GM12878 (cell line): ENCODE measurements at regions not wholly inside any gene's neighbourhood (a gene's known extent, or its start where the extent isn't known, plus 50 kb on each side); places are given as distances from the start of the nearest gene placed in this dataset.

Experiments
- ATAC-seq: fragments of 200-7000 bp; cut with Tn5 transposase; 3 replicates; pipeline ENCODE4 v1.9.1; 2020; ENCODE audit warnings: mild to moderate bottlenecking, moderate library complexity
- BruUV-seq: library from RNA; stranded (reverse); fragments of 400-500 nt; replicated peaks from 2 replicates; lab custom pipeline; 2021; lab: Mats Ljungman, UMichigan
- CTCF ChIA-PET: fragments of 300-600 bp; sonication (Branson Sonifier 250); formaldehyde crosslinking; extraction: SDS; loops from one replicate; lab custom pipeline; 2021; ENCODE audit warnings: inconsistent platforms; lab: Yijun Ruan, JAX
- POLR2A ChIA-PET: fragments of 350-600 bp; formaldehyde crosslinking; extraction: SDS; loops from one replicate; lab custom pipeline; 2021; ENCODE audit warnings: inconsistent platforms; lab: Charles Lee
- RAD21 ChIA-PET: fragments of 300-600 bp; sonication (Branson Sonifier 250); formaldehyde crosslinking; loops from one replicate; lab custom pipeline; 2023; ENCODE audit warnings: antibody characterized with exemption; ENCODE audit not compliant: unreplicated experiment; lab: Charles Lee
- SMC1A ChIA-PET: fragments of 300-600 bp; sonication (Branson Sonifier 250); formaldehyde crosslinking; loops from one replicate; lab custom pipeline; 2023; ENCODE audit not compliant: unreplicated experiment, uncharacterized antibody; lab: Charles Lee
- DNase-seq: peaks from one replicate; pipeline ENCODE4 v3.0.0-alpha.2; 2011; ENCODE audit warnings: low read depth, low spot score
- FAIRE-seq: peaks from 3 replicates; lab custom pipeline; 2011; peaks lifted over from hg19 to GRCh38; lab: Jason Lieb, UNC
- H2AFZ ChIP-seq: 2 replicates; pipeline ENCODE4 v1.6.0; 2011; ENCODE audit warnings: low read depth, low read length, control low read depth; ENCODE audit not compliant: control insufficient read depth
- H3K27ac ChIP-seq: 2 replicates; pipeline ENCODE4 v1.5.1; 2011; ENCODE audit warnings: control low read depth; ENCODE audit not compliant: control insufficient read depth, insufficient read depth
- H3K27me3 ChIP-seq, 2 experiments: replicated peaks in 1 of 2; 2 replicates each; pipeline versions ENCODE4 v1.6.0 to v1.6.1; 2011; ENCODE audit warnings: low read length in 1 of 2; ENCODE audit not compliant: control insufficient read depth in 2 of 2, insufficient read depth in 2 of 2
- H3K36me3 ChIP-seq, 2 experiments: 2 replicates each; pipeline ENCODE4 v1.5.1; 2011; ENCODE audit warnings: low read length in 1 of 2; ENCODE audit not compliant: control insufficient read depth in 2 of 2, insufficient read depth in 2 of 2
- H3K4me1 ChIP-seq: 2 replicates; pipeline ENCODE4 v1.6.1; 2011; ENCODE audit warnings: mild to moderate bottlenecking, low read length, moderate library complexity, mixed read lengths; ENCODE audit not compliant: control insufficient read depth, insufficient read depth
- H3K4me2 ChIP-seq: 2 replicates; pipeline ENCODE4 v1.6.0; 2011; ENCODE audit warnings: control low read depth; ENCODE audit not compliant: control insufficient read depth, insufficient read depth
- H3K4me3 ChIP-seq: fragments of 200-600 bp; sonication (generic); 2 replicates; pipeline ENCODE4 v1.5.1; 2016
- H3K79me2 ChIP-seq: 2 replicates; pipeline ENCODE4 v1.6.0; 2011; ENCODE audit warnings: low read length; ENCODE audit not compliant: control insufficient read depth, insufficient read depth
- H3K9ac ChIP-seq: 2 replicates; pipeline ENCODE4 v1.8.0; 2011; ENCODE audit warnings: low read length, control low read depth, mixed read lengths; ENCODE audit not compliant: control insufficient read depth, insufficient read depth
- H3K9me3 ChIP-seq: replicated peaks from 3 replicates; pipeline ENCODE4 v1.5.1; 2011; ENCODE audit warnings: mild to moderate bottlenecking, low read length; ENCODE audit not compliant: control insufficient read depth, insufficient read depth
- H4K20me1 ChIP-seq: 2 replicates; pipeline ENCODE4 v1.6.0; 2011; ENCODE audit not compliant: control insufficient read depth, insufficient read depth
- ASH2L ChIP-seq: fragments of 300-600, 200-600 bp; sonication (generic); IDR thresholded peaks from 2 replicates; pipeline ENCODE4 v1.6.1; 2017; ENCODE audit warnings: low read depth, mild to moderate bottlenecking, borderline replicate concordance
- CBX3 ChIP-seq: fragments of 200-600 bp; sonication (generic); IDR thresholded peaks from 2 replicates; pipeline ENCODE4 v1.6.1; 2016; ENCODE audit warnings: low read depth, borderline replicate concordance
- CHD1 ChIP-seq: IDR thresholded peaks from 2 replicates; pipeline ENCODE4 v1.6.1; 2012; ENCODE audit warnings: low read depth, low read length, improper control_type of control experiment
- CHD2 ChIP-seq: IDR thresholded peaks from 2 replicates; pipeline ENCODE4 v1.6.1; 2011; ENCODE audit warnings: low read depth, low read length, improper control_type of control experiment, borderline replicate concordance
- EZH2 ChIP-seq: IDR thresholded peaks from 2 replicates; pipeline ENCODE4 v1.6.1; 2012; ENCODE audit warnings: low read depth, mild to moderate bottlenecking, control low read depth, inconsistent platforms, low read length, borderline replicate concordance; ENCODE audit not compliant: control insufficient read depth
- HDAC2 ChIP-seq: fragments of 200-600 bp; sonication (generic); IDR thresholded peaks from 2 replicates; pipeline ENCODE4 v1.6.1; 2017
- NFXL1 ChIP-seq: fragments of 450-650 bp; IDR thresholded peaks from 2 replicates; pipeline ENCODE4 v1.6.1; 2017; ENCODE audit warnings: antibody characterized with exemption, mild to moderate bottlenecking, borderline replicate concordance
- NKRF ChIP-seq: fragments of 450-650 bp; conservative IDR thresholded peaks from 2 replicates; pipeline ENCODE4 v1.6.1; 2017; ENCODE audit warnings: mild to moderate bottlenecking, moderate library complexity
- PML ChIP-seq: IDR thresholded peaks from 2 replicates; pipeline ENCODE4 v1.6.1; 2012; ENCODE audit warnings: low read length, inconsistent platforms
- RBBP5 ChIP-seq: fragments of 200-600 bp; sonication (generic); conservative IDR thresholded peaks from 2 replicates; pipeline ENCODE4 v1.6.1; 2016
- SMAD5 ChIP-seq: IDR thresholded peaks from 2 replicates; pipeline ENCODE4 v1.6.1; 2016; ENCODE audit warnings: antibody characterized with exemption, low read depth
- SMC3 ChIP-seq: IDR thresholded peaks from 2 replicates; pipeline ENCODE4 v1.6.1; 2011; ENCODE audit warnings: low read length, improper control_type of control experiment, borderline replicate concordance
- SUPT20H ChIP-seq: IDR thresholded peaks from 2 replicates; pipeline ENCODE4 v1.6.1; 2011; ENCODE audit warnings: low read depth, mild to moderate bottlenecking, low read length, moderate library complexity, borderline replicate concordance; ENCODE audit not compliant: control insufficient read depth
- ZNF274 ChIP-seq: IDR thresholded peaks from one replicate; pipeline ENCODE4 v1.8.0; 2011; ENCODE audit not compliant: insufficient read length, insufficient read depth
- WGBS: methylation state at CpG from one replicate; pipeline ENCODE4 v1.1.6; 2016; ENCODE audit warnings: low lambda C conversion rate; ENCODE audit not compliant: insufficient replicate concordance, insufficient coverage; ENCODE audit errors: missing lambda C conversion rate; 5-methylcytosine and 5-hydroxymethylcytosine counted together
- in situ Hi-C: fragments of 300-500 bp; cut with MboI; formaldehyde crosslinking; loops from 9 replicates; pipeline ENCODE4 v1.14.3; 2018; ENCODE audit warnings: mixed read lengths
- intact Hi-C: fragments of 100-400 bp; cut with micrococcal nuclease; formaldehyde crosslinking; loops from one replicate; pipeline ENCODE4 v1.14.2; 2022; ENCODE audit not compliant: unreplicated experiment
- TF ChIP-seq, protein P1 (sequence below): fragments of 150-350 bp; IDR thresholded peaks from 2 replicates; pipeline ENCODE4 v1.6.1; 2016; ENCODE audit warnings: low read depth, low read length

GRCh38 chr2:172358691-172359556 is 68.5 kb upstream of the ITGA6 start:
- in situ Hi-C loops: no loop called here

GRCh38 chr2:172361360-172361759 is 66.0 kb upstream of the ITGA6 start:
- intact Hi-C loops: no loop called here
- no peak for FAIRE-seq
- Histone ChIP-seq H4K20me1 (no peaks in the 10 kb centered on the region), H3K4me1 (no peaks in the 10 kb centered on the region), H3K4me3 (no peak overlapping the region), H3K27ac (no peak overlapping the region), H2AFZ (no peak overlapping the region), H3K9ac (no peak overlapping the region), H3K9me3 (no peaks in the 10 kb centered on the region; the same call in 2 of the 3 replicates), H3K27me3 (no peaks in the 10 kb centered on the region; a peak in 1 of 4 replicates), H3K4me2 (no peak overlapping the region), H3K79me2 (no peaks in the 10 kb centered on the region), H3K36me3 (no peaks in the 10 kb centered on the region)
- 15% methylated on average over 3 of the region's 3 CpGs for WGBS
- BruUV-seq: no TSS peak
- ATAC-seq: no peak
- CTCF ChIA-PET: no interaction called here
- RAD21 ChIA-PET: no interaction called here
- no peak for DNase-seq
- POLR2A ChIA-PET: no interaction called here
- SMC1A ChIA-PET: no interaction called here
- in situ Hi-C loops: no loop called here
- no peak for TF ChIP-seq SUPT20H
- no peak for TF ChIP-seq EZH2
- no peak for TF ChIP-seq NKRF
- TF ChIP-seq, protein P1, sequence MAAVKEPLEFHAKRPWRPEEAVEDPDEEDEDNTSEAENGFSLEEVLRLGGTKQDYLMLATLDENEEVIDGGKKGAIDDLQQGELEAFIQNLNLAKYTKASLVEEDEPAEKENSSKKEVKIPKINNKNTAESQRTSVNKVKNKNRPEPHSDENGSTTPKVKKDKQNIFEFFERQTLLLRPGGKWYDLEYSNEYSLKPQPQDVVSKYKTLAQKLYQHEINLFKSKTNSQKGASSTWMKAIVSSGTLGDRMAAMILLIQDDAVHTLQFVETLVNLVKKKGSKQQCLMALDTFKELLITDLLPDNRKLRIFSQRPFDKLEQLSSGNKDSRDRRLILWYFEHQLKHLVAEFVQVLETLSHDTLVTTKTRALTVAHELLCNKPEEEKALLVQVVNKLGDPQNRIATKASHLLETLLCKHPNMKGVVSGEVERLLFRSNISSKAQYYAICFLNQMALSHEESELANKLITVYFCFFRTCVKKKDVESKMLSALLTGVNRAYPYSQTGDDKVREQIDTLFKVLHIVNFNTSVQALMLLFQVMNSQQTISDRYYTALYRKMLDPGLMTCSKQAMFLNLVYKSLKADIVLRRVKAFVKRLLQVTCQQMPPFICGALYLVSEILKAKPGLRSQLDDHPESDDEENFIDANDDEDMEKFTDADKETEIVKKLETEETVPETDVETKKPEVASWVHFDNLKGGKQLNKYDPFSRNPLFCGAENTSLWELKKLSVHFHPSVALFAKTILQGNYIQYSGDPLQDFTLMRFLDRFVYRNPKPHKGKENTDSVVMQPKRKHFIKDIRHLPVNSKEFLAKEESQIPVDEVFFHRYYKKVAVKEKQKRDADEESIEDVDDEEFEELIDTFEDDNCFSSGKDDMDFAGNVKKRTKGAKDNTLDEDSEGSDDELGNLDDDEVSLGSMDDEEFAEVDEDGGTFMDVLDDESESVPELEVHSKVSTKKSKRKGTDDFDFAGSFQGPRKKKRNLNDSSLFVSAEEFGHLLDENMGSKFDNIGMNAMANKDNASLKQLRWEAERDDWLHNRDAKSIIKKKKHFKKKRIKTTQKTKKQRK: no peak
- TF ChIP-seq CHD1: no peak
- TF ChIP-seq ZNF274: no peak
- no peak for TF ChIP-seq RBBP5
- no peak for TF ChIP-seq SMC3
- no peak for TF ChIP-seq ASH2L
- TF ChIP-seq HDAC2: no peak

More at GRCh38 chr2:172358691-172359556, 68.5 kb upstream of the ITGA6 start:
- no peaks in the 10 kb centered on the region for H3K36me3 ChIP-seq
- H4K20me1 ChIP-seq: no peaks in the 10 kb centered on the region
- SMC1A ChIA-PET: no interaction called here
- RAD21 ChIA-PET: no interaction called here
- ATAC-seq: no peak
- H3K27me3 ChIP-seq: no peaks in the 10 kb centered on the region; a peak in 1 of 4 replicates
- POLR2A ChIA-PET: no interaction called here
- H2AFZ ChIP-seq: no peak overlapping the region
- TF ChIP-seq PML (no peak), SMAD5 (no peak), CBX3 (no peak), CHD2 (no peak), NFXL1 (no peak)
- BruUV-seq: no TSS peak
- no peaks in the 10 kb centered on the region for H3K9me3 ChIP-seq
- no peaks in the 10 kb centered on the region for H3K4me1 ChIP-seq
- FAIRE-seq: no peak
- CTCF ChIA-PET: no interaction called here
- H3K4me3 ChIP-seq: no peak overlapping the region
- intact Hi-C loops: no loop called here
- no peak overlapping the region for H3K9ac ChIP-seq
- no peak for DNase-seq
- WGBS: 23% methylated on average over 12 of the region's 12 CpGs
- H3K4me2 ChIP-seq: no peak overlapping the region
- H3K79me2 ChIP-seq: no peaks in the 10 kb centered on the region
- no peak overlapping the region for H3K27ac ChIP-seq
